ENCODE measurements at regions not wholly inside any gene's neighbourhood (a gene's known extent, or its start where the extent isn't known, plus 50 kb on each side); places are given as distances from the start of the nearest gene placed in this dataset.

GRCh38 chr4:56251556-56251955, 135.7 kb downstream of the AASDH start:
- H3K4me3 Mint-ChIP-seq, result no peak overlapping the region
- peaks cover 0 to 3% (median 0%) of the 10 kb centered on the region in 3 donors for H3K27me3 Mint-ChIP-seq (ENCODE audit: low read depth in 3 of 3)
- no peak overlapping the region for H3K27ac ChIP-seq (ENCODE audit: low read depth in 1 of 2, low read length in 2 of 2)
- no peak overlapping the region for H3K27ac Mint-ChIP-seq
- no peak for DNase-seq
- H3K36me3 ChIP-seq (replicated peaks in 1 of 2; ENCODE audit: control insufficient read depth in 1 of 2, insufficient read depth in 2 of 2, low read length in 2 of 2), result no peaks in the 10 kb centered on the region
- no peaks in the 10 kb centered on the region for H3K4me1 Mint-ChIP-seq
- H3K27me3 ChIP-seq (ENCODE audit: control insufficient read depth in 2 of 2, insufficient read depth in 2 of 2, low read length in 2 of 2), result no peaks in the 10 kb centered on the region
- no peak overlapping the region for H3K4me2 ChIP-seq (replicated peaks; ENCODE audit: extremely low read depth, low read length, poor library complexity, severe bottlenecking)
- no peak overlapping the region for H2AFZ ChIP-seq (ENCODE audit: insufficient read depth, low read depth, low read length, poor library complexity, severe bottlenecking)
- peaks cover 0 to 3% (median 0%) of the 10 kb centered on the region in 7 donors for H3K9me3 Mint-ChIP-seq
- WGBS (ENCODE audit: insufficient coverage), result 100% methylated on average over 1 of the region's 3 CpGs
- no peak overlapping the region for H3K4me3 ChIP-seq (replicated peaks in 1 of 3; ENCODE audit: low read depth in 2 of 3, low read length in 3 of 3)
- no peaks in the 10 kb centered on the region for H3K79me2 ChIP-seq (ENCODE audit: insufficient read depth, low read length)
- no peaks in the 10 kb centered on the region for H3K36me3 Mint-ChIP-seq
- H4K20me1 ChIP-seq (ENCODE audit: insufficient read depth, low read length), result no peaks in the 10 kb centered on the region
- intact Hi-C loops (cut with micrococcal nuclease), result no loop called here
- no peaks in the 10 kb centered on the region for H3K9me3 ChIP-seq (replicated peaks in 1 of 2; ENCODE audit: control insufficient read depth in 1 of 2, insufficient read depth in 1 of 2, low read length in 2 of 2)
- H3K4me1 ChIP-seq (ENCODE audit: control insufficient read depth in 1 of 2, insufficient read depth in 2 of 2, low read length in 2 of 2), result no peaks in the 10 kb centered on the region
- no peak overlapping the region for H3K9ac ChIP-seq (ENCODE audit: insufficient read depth, low read length, poor library complexity, severe bottlenecking)
- TF ChIP-seq CTCF (IDR thresholded peaks at IDR 0.05), result no peak

DNA sequence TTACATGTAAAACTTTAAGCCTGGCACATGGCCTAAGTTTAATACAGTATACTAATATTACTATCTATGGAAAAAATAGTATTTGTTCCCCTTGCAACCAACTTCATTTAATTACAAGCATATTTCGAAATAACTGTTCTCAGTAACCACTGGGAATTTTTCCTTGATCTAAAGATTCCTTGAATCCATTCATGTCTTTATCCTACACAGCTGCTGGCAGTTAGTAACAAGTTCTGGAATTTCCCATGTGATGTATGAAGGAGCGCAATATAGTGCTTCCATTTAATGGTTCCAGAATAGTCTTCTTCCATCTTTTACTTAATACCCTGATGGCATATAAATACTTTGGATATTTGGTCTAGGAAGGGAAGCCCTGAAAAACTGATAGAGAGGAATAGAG, 136.5 kb downstream of the AASDH start:
- Histone ChIP-seq H2AFZ (ENCODE audit: insufficient read depth, low read depth, low read length, poor library complexity, severe bottlenecking) (no peak overlapping the region), H3K9me3 (replicated peaks in 1 of 2; ENCODE audit: control insufficient read depth in 1 of 2, insufficient read depth in 1 of 2, low read length in 2 of 2) (no peaks in the 10 kb centered on the region), H3K27me3 (ENCODE audit: control insufficient read depth in 2 of 2, insufficient read depth in 2 of 2, low read length in 2 of 2) (no peaks in the 10 kb centered on the region), H3K79me2 (ENCODE audit: insufficient read depth, low read length) (no peaks in the 10 kb centered on the region), H3K9ac (ENCODE audit: insufficient read depth, low read length, poor library complexity, severe bottlenecking) (no peak overlapping the region), H4K20me1 (ENCODE audit: insufficient read depth, low read length) (no peaks in the 10 kb centered on the region), H3K4me2 (replicated peaks; ENCODE audit: extremely low read depth, low read length, poor library complexity, severe bottlenecking) (no peak overlapping the region), H3K4me1 (ENCODE audit: control insufficient read depth in 1 of 2, insufficient read depth in 2 of 2, low read length in 2 of 2) (no peaks in the 10 kb centered on the region), H3K27ac (ENCODE audit: low read depth in 1 of 2, low read length in 2 of 2) (no peak overlapping the region), H3K4me3 (replicated peaks in 1 of 3; ENCODE audit: low read depth in 2 of 3, low read length in 3 of 3) (no peak overlapping the region), H3K36me3 (replicated peaks in 1 of 2; ENCODE audit: control insufficient read depth in 1 of 2, insufficient read depth in 2 of 2, low read length in 2 of 2) (no peaks in the 10 kb centered on the region)
- Mint-ChIP-seq H3K4me1 (no peaks in the 10 kb centered on the region), H3K4me3 (no peak overlapping the region), H3K27me3 (ENCODE audit: low read depth in 3 of 3) (peaks cover 0 to 3% (median 0%) of the 10 kb centered on the region in 3 donors), H3K27ac (no peak overlapping the region), H3K9me3 (peaks cover 0 to 3% (median 0%) of the 10 kb centered on the region in 7 donors), H3K36me3 (no peaks in the 10 kb centered on the region)
- no peak for DNase-seq
- TF ChIP-seq CTCF (IDR thresholded peaks at IDR 0.05), result no peak
- WGBS (ENCODE audit: insufficient coverage), result no CpG with 5 or more reads among the region's 2 CpGs
- intact Hi-C loops (cut with micrococcal nuclease), result no loop called here
